Pancreas (tissue), 10 donors: ENCODE measurements at regions not wholly inside any gene's neighbourhood (a gene's known extent, or its start where the extent isn't known, plus 50 kb on each side); places are given as distances from the start of the nearest gene placed in this dataset.

Source experiments
- ATAC-seq, 4 donors: fragments of 200-7000 bp; cut with Tn5 transposase; one replicate each; pipeline versions ENCODE4 v1.8.0 to v1.9.1; 2020; ENCODE audit warnings: mild to moderate bottlenecking in 4 of 4, moderate library complexity in 4 of 4
- DNase-seq, 6 donors: peaks; one replicate each; pipeline ENCODE4 v3.0.0-alpha.2; 2020
- FAIRE-seq: peaks from 2 replicates; lab custom pipeline; 2012; peaks lifted over from hg19 to GRCh38; lab: Jason Lieb, UNC
- H3K27ac ChIP-seq, 4 donors: fragments of 200-600 bp; sonication (generic); 1 replicate in 3 of 4; 2 replicates in 1 of 4; pipeline versions ENCODE4 v1.5.0 to v1.8.0; 2020
- H3K27me3 ChIP-seq, 4 donors: fragments of 200-600 bp; one replicate each; pipeline ENCODE4 v1.8.0; 2021
- H3K36me3 ChIP-seq, 3 donors: fragments of 200-600 bp; sonication (generic) in 1 of 3; one replicate each; pipeline versions ENCODE4 v1.5.0 to v1.8.0; 2020 to 2021
- H3K4me1 ChIP-seq, 3 donors: fragments of 200-600 bp; one replicate each; pipeline ENCODE4 v1.8.0; 2021
- H3K4me3 ChIP-seq, 4 donors: fragments of 200-600 bp; sonication (generic) in 2 of 4; one replicate each; pipeline versions ENCODE4 v1.5.0 to v1.8.0; 2020 to 2021
- H3K9me3 ChIP-seq, 4 donors: fragments of 200-600 bp; one replicate each; pipeline ENCODE4 v1.8.0; 2021
- CTCF ChIP-seq, 4 donors: fragments of 200-600 bp; sonication (generic) in 3 of 4; IDR thresholded peaks; one replicate each; pipeline versions ENCODE4 v1.5.0 to v1.8.0; 2021; ENCODE audit warnings: antibody characterized with exemption in 4 of 4
- WGBS, 2 donors: extraction: QIAGEN DNeasy Blood & Tissue Kit; methylation state at CpG; one replicate each; pipeline ENCODE4 v1.1.7; 2013; 5-methylcytosine and 5-hydroxymethylcytosine counted together
- intact Hi-C, 3 donors: fragments of 100-400 bp; cut with DNase I; formaldehyde crosslinking; loops; one replicate each; pipeline versions ENCODE4 v1.11.1 to v1.14.2; 2022
- donor health status: healthy with polysubstance abuse.
- donor health status: DM: no; HTN: no; CAD: no; lungs with moderate emphysema.
- donor health status: DM: no; HTN: no; CAD: no.
- donor health status: control.
- donor health status: control.
- donor health status: Bipolar disorder and iron deficiency.
- donor health status: DM: yes; HTN: yes; CAD: no.
- donor health status: DM: no; HTN: no; CAD: no.
- donor health status: DM: no; HTN: no; CAD: no.
- donor health status: DM: yes; HTN: yes; CAD: no.

- WGBS, 2 donors: 72 to 84% methylated on average over 3 of the region's 3 CpGs
- Histone ChIP-seq H3K36me3 (no peaks in the 10 kb centered on the region), H3K9me3 (no peaks in the 10 kb centered on the region), H3K4me1 (no peaks in the 10 kb centered on the region), H3K27me3 (no peaks in the 10 kb centered on the region), H3K4me3 (no peak overlapping the region), H3K27ac (no peak overlapping the region)
- DNase-seq (no peak), FAIRE-seq (no peak), ATAC-seq (no peak)
- intact Hi-C loops: no loop called here
- no peak for TF ChIP-seq CTCF (IDR thresholded peaks at IDR 0.05)
Observed at GRCh38 chr13:53648673-53649072, 620.1 kb downstream of the OLFM4 start.

GRCh38 chr13:53672005-53672404, 643.4 kb downstream of the OLFM4 start:
- Histone ChIP-seq H3K4me3 (no peak overlapping the region), H3K27me3 (no peaks in the 10 kb centered on the region), H3K9me3 (no peaks in the 10 kb centered on the region), H3K4me1 (no peaks in the 10 kb centered on the region), H3K36me3 (no peaks in the 10 kb centered on the region), H3K27ac (no peak overlapping the region)
- intact Hi-C loops: no loop called here
- WGBS, 2 donors: 56 to 61% methylated on average over 2 of the region's 2 CpGs
- FAIRE-seq (no peak), ATAC-seq (no peak), DNase-seq (no peak)
- no peak for TF ChIP-seq CTCF (IDR thresholded peaks at IDR 0.05)

GRCh38 chr13:53683146-53683545, 654.5 kb downstream of the OLFM4 start:
- Histone ChIP-seq H3K9me3 (no peaks in the 10 kb centered on the region), H3K36me3 (no peaks in the 10 kb centered on the region), H3K27me3 (no peaks in the 10 kb centered on the region), H3K4me3 (no peak overlapping the region), H3K4me1 (no peaks in the 10 kb centered on the region), H3K27ac (no peak overlapping the region)
- no peak for TF ChIP-seq CTCF (IDR thresholded peaks at IDR 0.05)
- FAIRE-seq (no peak), ATAC-seq (no peak), DNase-seq (no peak)
- 40 to 56% methylated on average over 1 of the region's 1 CpG for WGBS, 2 donors
- intact Hi-C loops: no loop called here

GRCh38 chr13:53683608-53684007, 655.0 kb downstream of the OLFM4 start:
- no peak for FAIRE-seq

GRCh38 chr13:53691417-53691816, 662.8 kb downstream of the OLFM4 start:
- Histone ChIP-seq H3K27ac (no peak overlapping the region), H3K4me1 (no peaks in the 10 kb centered on the region), H3K27me3 (no peaks in the 10 kb centered on the region), H3K36me3 (no peaks in the 10 kb centered on the region), H3K4me3 (no peak overlapping the region), H3K9me3 (no peaks in the 10 kb centered on the region)
- no peak for TF ChIP-seq CTCF (IDR thresholded peaks at IDR 0.05)
- no peak for ATAC-seq
- intact Hi-C loops: no loop called here
- DNase-seq: no peak
- 77 to 94% methylated on average over 2 of the region's 2 CpGs for WGBS, 2 donors
- FAIRE-seq: no peak

More at GRCh38 chr13:53683608-53684007, 655.0 kb downstream of the OLFM4 start:
- Histone ChIP-seq H3K9me3 (no peaks in the 10 kb centered on the region), H3K4me3 (no peak overlapping the region), H3K36me3 (no peaks in the 10 kb centered on the region), H3K4me1 (no peaks in the 10 kb centered on the region), H3K27me3 (no peaks in the 10 kb centered on the region), H3K27ac (no peak overlapping the region)
- intact Hi-C loops: no loop called here
- 67 to 85% methylated on average over 2 of the region's 2 CpGs for WGBS, 2 donors
- DNase-seq: no peak
- ATAC-seq: no peak
- no peak for TF ChIP-seq CTCF (IDR thresholded peaks at IDR 0.05)
